NCI-H2171 treated with DMSO at 0.1 percent for 48 hours (cell line): ENCODE measurements at regions not wholly inside any gene's neighbourhood (a gene's known extent, or its start where the extent isn't known, plus 50 kb on each side); places are given as distances from the start of the nearest gene placed in this dataset.

Experiments
- DNase-seq: peaks from one replicate; lab custom pipeline; 2025; lab: John Stamatoyannopoulos, UW

- no peak for DNase-seq
Measured at GRCh38 chr9:28922891-28923290, 1349.6 kb upstream of the C9orf72 start.

DNA sequence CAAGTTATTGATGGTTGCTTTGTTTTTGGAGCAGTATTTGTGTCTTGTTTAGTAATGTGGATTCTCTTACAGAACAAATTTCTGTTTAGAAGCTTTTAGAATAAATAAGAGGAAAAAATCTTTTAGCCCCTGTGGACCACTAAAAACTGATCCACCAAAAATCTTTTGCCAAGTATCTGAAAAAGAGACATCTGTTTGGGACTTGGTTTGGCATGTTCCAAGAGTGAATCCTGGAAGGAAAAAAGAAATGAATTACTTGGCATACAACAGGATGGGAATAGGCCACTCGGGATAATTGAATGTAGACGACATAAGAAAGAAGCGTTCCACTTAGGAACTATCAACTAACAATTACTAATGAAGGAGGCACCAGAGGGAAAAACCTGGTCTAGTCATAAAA lies 1350.1 kb upstream of the C9orf72 start:
- no peak for DNase-seq

DNA sequence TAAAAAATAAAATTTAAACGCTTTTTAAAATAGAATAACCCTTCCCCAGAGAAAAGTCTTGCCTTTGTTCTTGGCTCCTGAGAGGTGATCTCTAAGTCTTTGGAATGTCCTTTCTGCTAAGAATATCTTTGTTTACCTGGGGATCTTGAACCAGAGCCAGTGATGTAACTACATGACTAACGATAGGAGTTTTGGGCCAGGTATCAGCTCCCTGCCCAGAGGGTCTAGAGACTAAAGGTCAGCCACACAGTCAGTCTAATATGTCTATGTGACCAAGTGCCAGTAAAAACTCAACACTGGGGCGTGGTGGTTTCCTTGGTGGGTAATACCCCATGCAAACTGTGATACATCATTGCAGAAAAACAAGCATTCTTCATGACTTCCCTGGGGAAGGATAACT lies 1351.9 kb upstream of the C9orf72 start:
- DNase-seq: no peak

- DNase-seq: no peak
Measured at GRCh38 chr9:28926306-28926705, 1353.0 kb upstream of the C9orf72 start.

GRCh38 chr9:28927691-28928090 lies 1354.4 kb upstream of the C9orf72 start:
- no peak for DNase-seq

DNA sequence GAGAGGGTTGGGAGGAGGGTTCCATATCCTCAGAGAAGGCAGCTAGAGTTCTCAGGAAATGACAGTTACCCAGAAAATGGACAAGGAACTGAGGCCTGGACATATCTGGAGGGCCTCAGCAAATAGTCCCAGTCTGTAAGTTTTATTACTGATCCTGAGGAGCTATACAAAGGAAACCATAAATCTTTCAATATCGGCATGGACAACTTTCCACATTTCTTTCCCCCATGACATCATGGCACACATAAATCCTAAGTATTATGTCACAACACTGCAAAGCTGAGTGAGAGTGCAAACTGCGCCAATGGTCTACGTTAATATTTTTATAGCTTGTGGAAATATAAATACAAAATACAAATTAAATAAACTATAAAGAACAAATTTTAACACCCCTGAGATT lies 1356.2 kb upstream of the C9orf72 start:
- no peak for DNase-seq

GRCh38 chr9:28930766-28931165 lies 1357.5 kb upstream of the C9orf72 start:
- no peak for DNase-seq

DNA sequence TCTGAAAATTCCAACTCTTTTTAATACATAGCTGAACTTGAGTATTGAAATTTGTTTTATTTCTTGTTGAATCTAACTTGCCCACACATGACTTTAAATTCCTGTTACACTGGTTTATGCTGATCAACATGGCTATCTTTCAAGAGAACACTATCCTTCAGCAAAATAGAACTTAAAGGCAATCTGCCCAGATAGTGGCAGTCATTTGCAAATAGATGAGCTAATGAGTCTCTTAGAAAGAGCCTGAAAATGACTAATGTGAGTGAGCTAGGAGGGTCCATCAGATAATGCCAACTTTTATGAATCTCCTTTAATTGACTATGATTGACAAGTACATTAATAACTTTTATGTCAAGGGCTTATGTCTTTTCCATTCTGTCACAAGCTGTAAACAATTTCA lies 1360.8 kb upstream of the C9orf72 start:
- DNase-seq: no peak

- no peak for DNase-seq
Measured at GRCh38 chr9:28938981-28939380, 1365.7 kb upstream of the C9orf72 start.

GRCh38 chr9:28941856-28942255 lies 1368.6 kb upstream of the C9orf72 start:
- no peak for DNase-seq

DNA sequence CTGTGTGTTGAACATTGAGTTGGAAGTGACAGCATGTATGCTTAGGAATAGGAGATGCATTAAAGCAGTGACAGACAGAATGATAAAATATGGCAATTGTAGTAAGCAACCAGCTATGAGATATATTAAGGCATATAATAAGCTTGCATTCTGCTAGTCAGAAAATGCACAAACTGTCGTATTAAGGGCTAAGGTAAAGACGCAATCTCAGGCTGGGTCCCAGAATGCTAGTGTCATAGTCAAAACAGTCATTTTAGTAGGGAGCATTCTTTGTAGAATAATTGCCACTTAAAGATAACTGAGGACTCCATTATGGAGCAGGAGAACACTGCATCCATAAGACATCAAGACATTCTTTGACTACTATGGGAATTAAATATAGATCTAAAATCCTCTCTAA lies 1369.7 kb upstream of the C9orf72 start:
- no peak for DNase-seq

DNA sequence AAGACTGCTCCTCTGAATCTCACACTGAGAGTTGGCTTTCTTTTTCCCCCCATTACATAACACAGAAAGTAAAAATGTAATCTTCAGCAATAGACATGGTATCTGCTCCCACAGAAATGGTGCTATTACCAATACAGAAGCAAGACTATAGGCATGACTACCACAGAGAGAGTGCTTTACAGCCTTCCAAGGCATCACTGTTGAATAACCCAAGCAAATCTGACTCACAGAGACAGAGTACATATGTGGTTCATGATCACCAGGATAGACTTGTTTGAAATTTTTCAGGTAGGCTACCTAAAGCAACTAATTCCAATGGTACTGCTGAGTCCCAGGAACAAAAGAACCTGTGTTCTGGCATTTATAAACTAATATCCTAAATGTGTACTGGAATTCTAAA lies 1373.4 kb upstream of the C9orf72 start:
- DNase-seq: no peak

DNA sequence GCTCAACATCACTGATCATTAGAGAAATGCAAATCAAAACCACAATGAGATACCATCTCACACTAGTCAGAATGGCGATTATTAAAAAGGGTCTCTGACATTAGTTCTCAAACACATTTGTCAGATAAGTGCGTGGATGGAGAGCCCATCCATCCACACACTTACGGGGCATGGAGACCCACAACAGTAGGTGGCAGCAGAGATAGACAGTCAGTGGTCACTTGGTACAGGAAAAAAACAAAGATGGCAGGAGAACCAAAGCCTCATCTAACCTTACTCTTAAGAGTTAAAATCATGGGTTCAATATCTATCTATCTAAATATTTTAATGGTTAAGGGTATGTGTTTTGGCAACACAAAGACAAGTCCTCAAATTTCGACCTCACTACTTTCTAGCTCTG lies 1378.7 kb upstream of the C9orf72 start:
- DNase-seq: no peak

DNA sequence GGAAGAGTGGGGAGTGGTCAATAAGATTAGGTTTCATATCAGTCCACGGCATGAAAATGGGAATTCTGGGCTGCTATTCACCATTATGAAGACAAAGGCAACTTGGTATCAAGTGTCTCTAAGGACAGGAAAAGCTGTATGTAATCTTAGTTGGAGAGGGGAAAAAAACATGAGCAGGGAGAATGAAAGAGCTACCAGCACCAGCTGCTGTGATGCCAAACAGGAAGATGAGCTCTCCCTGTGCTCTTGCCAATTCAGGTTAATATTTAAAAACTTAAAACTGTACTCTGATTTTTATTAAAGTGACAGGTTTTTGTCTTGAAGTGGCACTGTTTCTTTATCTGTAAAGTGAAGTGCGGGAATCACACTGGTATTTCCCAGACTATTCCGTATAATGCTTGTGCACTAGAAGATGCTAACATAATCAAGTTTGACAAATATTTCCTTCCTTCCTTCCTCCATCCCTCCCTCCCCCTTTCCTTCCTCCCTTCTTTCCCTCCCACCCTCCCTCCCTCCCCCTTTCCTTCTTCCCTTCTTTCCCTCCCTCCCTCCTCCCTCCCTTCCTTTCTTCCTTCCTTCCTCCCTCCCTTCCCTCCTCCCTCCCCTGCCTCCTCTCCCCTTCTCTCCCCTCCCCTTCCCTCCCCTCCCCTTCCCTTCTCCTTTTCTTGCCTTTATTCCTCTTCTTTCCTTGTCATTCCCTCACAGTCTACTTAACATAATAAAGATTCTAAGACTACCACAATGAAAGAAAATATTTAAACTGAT lies 1383.0 kb upstream of the C9orf72 start:
- peak; percentile 85 for DNase-seq

GRCh38 chr9:28960602-28961001 lies 1387.3 kb upstream of the C9orf72 start:
- no peak for DNase-seq

- DNase-seq: peak; percentile 19
Measured at GRCh38 chr9:28961623-28962022, 1388.3 kb upstream of the C9orf72 start.

DNA sequence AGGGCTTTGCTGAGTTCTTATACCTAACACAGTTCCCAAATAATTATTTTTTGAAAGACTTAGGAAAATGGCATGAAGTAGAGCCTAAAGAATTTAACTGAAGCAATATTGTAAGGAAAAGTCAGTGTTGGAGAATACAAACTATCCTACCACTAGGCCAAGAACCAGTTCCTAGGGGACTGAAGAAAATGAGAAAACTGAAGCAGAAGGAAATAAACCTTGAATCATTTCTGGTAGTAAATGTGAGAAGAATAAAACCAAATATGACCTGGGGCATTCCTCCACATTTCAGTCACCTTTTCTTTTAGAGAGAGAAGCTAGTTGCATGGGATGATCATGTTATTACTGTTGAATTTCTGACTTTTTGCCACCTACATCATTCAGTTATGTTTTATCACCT lies 1393.9 kb upstream of the C9orf72 start:
- DNase-seq: no peak

DNA sequence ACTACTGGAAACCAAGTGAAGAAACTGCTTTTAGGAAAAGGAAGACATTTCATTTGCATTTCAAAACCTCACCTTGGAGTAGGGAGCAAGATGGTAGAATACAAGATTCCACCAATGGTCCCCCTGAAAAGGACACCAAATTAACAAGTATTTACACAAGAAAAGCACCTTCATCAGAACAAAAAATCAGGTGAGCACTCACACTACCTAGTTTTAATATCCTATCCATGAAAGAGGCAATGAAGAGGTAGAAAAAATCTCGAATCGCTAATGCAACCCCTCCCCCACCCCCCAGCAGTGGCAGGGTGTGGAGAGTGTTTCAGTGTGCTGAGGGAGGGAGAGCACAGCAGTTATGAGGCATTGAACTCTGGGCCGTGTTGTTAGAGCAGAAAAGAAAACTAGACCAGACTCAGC lies 1397.0 kb upstream of the C9orf72 start:
- no peak for DNase-seq

GRCh38 chr9:28971881-28972280 lies 1398.6 kb upstream of the C9orf72 start:
- no peak for DNase-seq

DNA sequence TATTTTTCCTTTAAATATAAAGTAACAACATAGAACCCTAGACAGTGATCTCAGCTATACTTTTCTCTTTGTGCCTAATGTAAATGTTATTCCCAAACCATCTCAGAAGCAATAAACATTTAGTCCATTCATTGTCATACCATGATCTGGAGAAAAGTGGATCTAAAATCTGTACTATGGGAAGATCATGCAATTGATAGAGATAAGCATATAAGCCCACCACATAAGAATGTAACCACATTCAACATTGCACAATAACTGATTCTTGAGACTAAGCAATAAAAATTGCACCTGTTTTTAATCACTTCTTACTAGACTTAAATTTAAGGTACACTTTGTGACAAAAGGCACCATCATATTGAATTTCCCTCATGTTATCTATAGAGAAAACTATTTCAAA lies 1403.0 kb upstream of the C9orf72 start:
- no peak for DNase-seq

DNA sequence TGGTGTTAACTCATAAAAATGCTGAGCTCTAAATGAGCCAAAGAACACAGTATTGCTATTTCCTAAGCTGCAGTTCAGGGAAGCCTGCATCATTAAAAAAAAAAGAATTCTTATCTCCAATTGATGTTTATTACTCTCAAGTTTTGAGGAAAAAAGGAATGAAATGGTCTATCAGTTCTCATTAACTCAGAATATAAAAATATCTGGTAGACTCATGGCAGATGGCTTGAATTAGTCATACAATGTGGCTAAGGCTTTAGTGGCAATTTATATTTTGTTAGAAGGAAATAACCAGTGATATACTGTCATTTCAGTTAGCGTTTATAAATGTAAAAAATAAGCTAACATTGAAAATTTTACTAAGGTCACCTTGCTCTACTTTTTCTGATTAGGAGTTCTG lies 1403.4 kb upstream of the C9orf72 start:
- no peak for DNase-seq

- no peak for DNase-seq
Measured at GRCh38 chr9:28981129-28981528, 1407.8 kb upstream of the C9orf72 start.

DNA sequence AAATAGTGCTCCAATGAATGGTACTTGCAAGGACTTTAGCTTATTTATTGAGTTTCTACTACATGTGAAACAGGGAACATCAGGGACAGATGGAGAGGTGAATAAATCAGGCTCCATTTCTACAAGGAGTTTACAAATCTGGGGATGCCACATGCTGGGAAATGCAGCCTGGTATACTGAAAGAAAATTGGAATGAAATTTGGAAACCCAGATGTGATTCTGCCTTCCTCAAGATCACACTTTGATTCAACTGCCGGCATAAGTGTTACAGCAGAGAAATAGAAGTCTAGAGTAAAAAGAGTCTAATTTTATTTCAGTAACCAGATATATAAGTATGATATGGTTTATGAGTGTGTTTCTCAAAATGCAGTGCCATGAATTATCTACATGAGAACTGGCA lies 1408.4 kb upstream of the C9orf72 start:
- no peak for DNase-seq

GRCh38 chr9:28984016-28984415 lies 1410.7 kb upstream of the C9orf72 start:
- no peak for DNase-seq
